Endothelial cell of umbilical vein (primary cell): ENCODE measurements at regions not wholly inside any gene's neighbourhood (a gene's known extent, or its start where the extent isn't known, plus 50 kb on each side); places are given as distances from the start of the nearest gene placed in this dataset.

Source experiments
- BruUV-seq: library from RNA; stranded (reverse); fragments of 400-500 nt; replicated peaks from 2 replicates; lab custom pipeline; 2021; lab: Mats Ljungman, UMichigan
- CTCF ChIA-PET: fragments of 300-600, 350-600 bp; sonication (Branson Sonifier 250); formaldehyde crosslinking; loops from one replicate; lab custom pipeline; 2021; ENCODE audit warnings: antibody characterized with exemption, inconsistent platforms; lab: Charles Lee
- POLR2A ChIA-PET: fragments of 300-600, 350-600 bp; sonication (Branson Sonifier 250); formaldehyde crosslinking; loops from one replicate; lab custom pipeline; 2021; ENCODE audit warnings: antibody characterized with exemption, inconsistent platforms; lab: Charles Lee
- DNase-seq: peaks from one replicate; pipeline ENCODE4 v3.0.0-alpha.2; 2011; ENCODE audit warnings: low read depth, low spot score
- FAIRE-seq: peaks from 2 replicates; lab custom pipeline; 2011; peaks lifted over from hg19 to GRCh38; lab: Jason Lieb, UNC
- H2AFZ ChIP-seq: 2 replicates; pipeline ENCODE4 v1.6.0; 2012; ENCODE audit warnings: low read depth, low read length, control low read depth, inconsistent platforms
- H3K27ac ChIP-seq: 2 replicates; pipeline ENCODE4 v1.5.1; 2011; ENCODE audit warnings: low read depth, mild to moderate bottlenecking, control low read depth, low read length, moderate library complexity; ENCODE audit not compliant: insufficient read depth
- H3K27me3 ChIP-seq, 2 experiments: 2 replicates each; pipeline versions ENCODE4 v1.6.0 to v1.6.1; 2011; ENCODE audit warnings: low read length in 2 of 2, mixed read lengths in 1 of 2; ENCODE audit not compliant: control insufficient read depth in 2 of 2, insufficient read depth in 2 of 2
- H3K36me3 ChIP-seq, 2 experiments: 2 replicates in 1 of 2; 3 replicates in 1 of 2; pipeline ENCODE4 v1.5.1; 2011; ENCODE audit warnings: low read length in 2 of 2, mild to moderate bottlenecking in 1 of 2, moderate library complexity in 1 of 2; ENCODE audit not compliant: control insufficient read depth in 2 of 2, insufficient read depth in 2 of 2; ENCODE audit errors: extremely low read depth in 1 of 2
- H3K4me1 ChIP-seq: 3 replicates; pipeline ENCODE4 v1.5.1; 2011; ENCODE audit warnings: mild to moderate bottlenecking, low read length; ENCODE audit not compliant: control insufficient read depth, insufficient read depth; ENCODE audit errors: extremely low read depth
- H3K4me2 ChIP-seq: 2 replicates; pipeline ENCODE4 v1.6.1; 2011; ENCODE audit warnings: low read length, control low read depth, mixed read lengths; ENCODE audit not compliant: insufficient read depth
- H3K4me3 ChIP-seq, 3 experiments: fragments of 200-600 bp in 1 of 3; sonication (generic), shearing (Covaris generic) in 1 of 3; replicated peaks in 1 of 3; 2 replicates each; pipeline ENCODE4 v1.5.1; 2011 to 2016; ENCODE audit warnings: control low read depth in 3 of 3, low read length in 3 of 3, mild to moderate bottlenecking in 2 of 3, inconsistent platforms in 1 of 3, low read depth in 1 of 3, moderate library complexity in 1 of 3; ENCODE audit not compliant: insufficient read depth in 1 of 3
- H3K79me2 ChIP-seq: 2 replicates; pipeline ENCODE4 v1.6.0; 2012; ENCODE audit warnings: low read length, inconsistent platforms; ENCODE audit not compliant: control insufficient read depth, insufficient read depth
- H3K9ac ChIP-seq: replicated peaks from 2 replicates; pipeline ENCODE3; 2011; ENCODE audit warnings: low read length, control low read depth; ENCODE audit not compliant: insufficient read depth; ENCODE audit errors: extremely low read depth
- H3K9me1 ChIP-seq: replicated peaks from 3 replicates; pipeline ENCODE4 v1.6.0; 2011; ENCODE audit warnings: mild to moderate bottlenecking, low read length; ENCODE audit not compliant: control insufficient read depth, insufficient read depth; ENCODE audit errors: extremely low read depth
- H3K9me3 ChIP-seq: replicated peaks from 2 replicates; pipeline ENCODE4 v1.5.1; 2012; ENCODE audit warnings: low read length, inconsistent platforms; ENCODE audit not compliant: control insufficient read depth, insufficient read depth
- H4K20me1 ChIP-seq: replicated peaks from 2 replicates; pipeline ENCODE3; 2011; ENCODE audit warnings: mild to moderate bottlenecking, low read length; ENCODE audit not compliant: control insufficient read depth, insufficient read depth; ENCODE audit errors: extremely low read depth
- CTCF ChIP-seq, 2 donors: IDR thresholded peaks; 1 replicate in 1 of 2; 2 replicates in 1 of 2; pipeline ENCODE4 v1.5.1; 2011; ENCODE audit warnings: low read length in 2 of 2, mild to moderate bottlenecking in 2 of 2, moderate library complexity in 2 of 2, control low read depth in 1 of 2, inconsistent platforms in 1 of 2, low read depth in 1 of 2; ENCODE audit not compliant: insufficient read depth in 1 of 2; ENCODE audit errors: extremely low read depth in 1 of 2
- EZH2 ChIP-seq: IDR thresholded peaks from 2 replicates; pipeline ENCODE4 v1.6.1; 2012; ENCODE audit warnings: borderline replicate concordance, low read depth, mild to moderate bottlenecking, moderate library complexity, low read length, inconsistent platforms; ENCODE audit not compliant: severe bottlenecking
- FOS ChIP-seq: IDR thresholded peaks from 2 replicates; pipeline ENCODE4 v1.6.1; 2011; ENCODE audit warnings: mild to moderate bottlenecking, low read length, moderate library complexity, borderline replicate concordance; ENCODE audit not compliant: insufficient read depth
- GATA2 ChIP-seq: IDR thresholded peaks from 2 replicates; pipeline ENCODE4 v1.7.0; 2011; ENCODE audit warnings: low read depth, mild to moderate bottlenecking, moderate library complexity, mixed read lengths, low read length; ENCODE audit not compliant: insufficient read length, insufficient read depth
- JUN ChIP-seq: IDR thresholded peaks from 2 replicates; pipeline ENCODE4 v1.6.1; 2011; ENCODE audit warnings: borderline replicate concordance, low read depth; ENCODE audit not compliant: insufficient read length, insufficient read depth
- MAX ChIP-seq: IDR thresholded peaks from 2 replicates; pipeline ENCODE4 v1.6.1; 2011; ENCODE audit not compliant: insufficient read depth, insufficient read length
- MYC ChIP-seq: IDR thresholded peaks from one replicate; pipeline ENCODE4 v1.6.1; 2011; ENCODE audit warnings: mild to moderate bottlenecking, low read depth, low read length
- POLR2AphosphoS5 ChIP-seq: IDR thresholded peaks from 2 replicates; pipeline ENCODE4 v1.6.1; 2012; ENCODE audit warnings: low read depth, mild to moderate bottlenecking, control low read depth, low read length, moderate library complexity; ENCODE audit not compliant: insufficient read depth
- dilution Hi-C: fragments of 300-500 bp; cut with MboI; formaldehyde crosslinking; loops from one replicate; pipeline ENCODE4 v1.15.0; 2019; ENCODE audit warnings: low sequenced_read_pairs; ENCODE audit not compliant: extremely low pct_ligation_motif_present
- intact Hi-C: fragments of 100-400 bp; cut with micrococcal nuclease; formaldehyde crosslinking; loops from one replicate; pipeline ENCODE4 v1.10.0; 2022

GRCh38 chr13:37270226-37271001, 164.9 kb upstream of the CSNK1A1L start:
- H3K9ac ChIP-seq, result no peak overlapping the region
- no peak overlapping the region for H3K27ac ChIP-seq
- no TSS peak for BruUV-seq
- FAIRE-seq, result no peak
- H3K4me1 ChIP-seq, result no peaks in the 10 kb centered on the region
- POLR2A ChIA-PET, result no interaction called here
- no peaks in the 10 kb centered on the region for H3K36me3 ChIP-seq
- H2AFZ ChIP-seq, result no peak overlapping the region
- dilution Hi-C loops (no loop called here), intact Hi-C loops (loop anchor here (1.0 kb wide), 1 partner anchor 161 kb away; no protein-coding TSS in a partner anchor)
- no peaks in the 10 kb centered on the region for H4K20me1 ChIP-seq
- H3K27me3 ChIP-seq, result peaks cover 1 to 7% of the 10 kb centered on the region in 2 experiments
- CTCF ChIA-PET, result no interaction called here
- no peaks in the 10 kb centered on the region for H3K9me3 ChIP-seq
- H3K9me1 ChIP-seq, result no peaks in the 10 kb centered on the region
- DNase-seq, result no peak
- no peak overlapping the region for H3K4me3 ChIP-seq
- H3K79me2 ChIP-seq, result no peaks in the 10 kb centered on the region
- no peak overlapping the region for H3K4me2 ChIP-seq
- no peak for TF ChIP-seq FOS

GRCh38 chr13:37263871-37264270, 158.4 kb upstream of the CSNK1A1L start:
- no TSS peak for BruUV-seq
- TF ChIP-seq MAX (no peak), POLR2AphosphoS5 (no peak), GATA2 (no peak), JUN (no peak), MYC (no peak), EZH2 (no peak), CTCF (IDR thresholded peaks at IDR 0.05; ENCODE audit: extremely low read depth in 1 of 2, insufficient read depth in 1 of 2, low read depth in 1 of 2, low read length in 2 of 2) (no peak), FOS (no peak)
- intact Hi-C loops, result no loop called here
- H4K20me1 ChIP-seq, result no peaks in the 10 kb centered on the region
- no peaks in the 10 kb centered on the region for H3K36me3 ChIP-seq
- ChIA-PET CTCF (no interaction called here), POLR2A (no interaction called here)
- no peak overlapping the region for H3K27ac ChIP-seq
- no peaks in the 10 kb centered on the region for H3K9me1 ChIP-seq
- DNase-seq (no peak), FAIRE-seq (no peak)
- no peak overlapping the region for H3K9ac ChIP-seq
- no peak overlapping the region for H3K4me2 ChIP-seq
- dilution Hi-C loops, result no loop called here
- peaks cover 0 to 2% of the 10 kb centered on the region in 2 experiments for H3K27me3 ChIP-seq
- H3K4me1 ChIP-seq, result no peaks in the 10 kb centered on the region
- H3K4me3 ChIP-seq, result no peak overlapping the region
- H3K9me3 ChIP-seq, result no peaks in the 10 kb centered on the region
- no peaks in the 10 kb centered on the region for H3K79me2 ChIP-seq
- H2AFZ ChIP-seq, result no peak overlapping the region
